GM23338 (cell line): ENCODE measurements at regions not wholly inside any gene's neighbourhood (a gene's known extent, or its start where the extent isn't known, plus 50 kb on each side); places are given as distances from the start of the nearest gene placed in this dataset.

Experiments
- ATAC-seq: fragments of 200-7000 bp; cut with Tn5 transposase; 3 replicates; pipeline ENCODE4 v1.9.1; 2020
- DNase-seq: peaks from one replicate; pipeline ENCODE4 v3.0.0-alpha.2; 2015; ENCODE audit warnings: low spot score
- H2AFZ ChIP-seq: fragments of 200-600 bp; sonication (generic); 2 replicates; pipeline ENCODE4 v1.8.0; 2016; ENCODE audit warnings: antibody characterized with exemption, mild to moderate bottlenecking, moderate library complexity
- H3F3A ChIP-seq: fragments of 200-600 bp; sonication (generic); replicated peaks from 2 replicates; pipeline ENCODE4 v1.8.0; 2017; ENCODE audit warnings: antibody characterized with exemption, mixed run types, low read depth
- H3K27ac ChIP-seq: fragments of 200-600 bp; sonication (generic); 2 replicates; pipeline ENCODE4 v1.6.1; 2016; ENCODE audit warnings: low read depth
- H3K27me3 ChIP-seq: fragments of 200-600 bp; sonication (generic); 2 replicates; pipeline ENCODE4 v1.8.0; 2016; ENCODE audit warnings: mild to moderate bottlenecking, mixed run types, moderate library complexity; ENCODE audit not compliant: insufficient read depth
- H3K36me3 ChIP-seq: fragments of 200-600 bp; sonication (generic); 2 replicates; pipeline ENCODE4 v1.8.0; 2016; ENCODE audit warnings: mild to moderate bottlenecking; ENCODE audit not compliant: insufficient read depth
- H3K4me1 ChIP-seq: fragments of 200-600 bp; sonication (generic); 2 replicates; pipeline ENCODE4 v1.8.0; 2016; ENCODE audit warnings: mild to moderate bottlenecking, moderate library complexity; ENCODE audit not compliant: insufficient read depth
- H3K4me2 ChIP-seq: fragments of 200-600 bp; sonication (generic); 2 replicates; pipeline ENCODE4 v1.7.1; 2017; ENCODE audit warnings: mixed run types
- H3K4me3 ChIP-seq: fragments of 200-600 bp; sonication (generic); 2 replicates; pipeline ENCODE4 v1.6.1; 2016; ENCODE audit warnings: mixed run types
- H3K79me2 ChIP-seq: fragments of 200-600 bp; sonication (generic); replicated peaks from 2 replicates; pipeline ENCODE4 v1.8.0; 2017; ENCODE audit warnings: mild to moderate bottlenecking; ENCODE audit not compliant: insufficient read depth
- H3K9me2 ChIP-seq: fragments of 200-600 bp; sonication (generic); 2 replicates; pipeline ENCODE4 v1.8.0; 2017; ENCODE audit not compliant: insufficient read depth
- H4K20me1 ChIP-seq: fragments of 200-600 bp; sonication (generic); replicated peaks from 2 replicates; pipeline ENCODE4 v1.8.0; 2017; ENCODE audit warnings: mild to moderate bottlenecking; ENCODE audit not compliant: insufficient read depth
- H3K27ac Mint-ChIP-seq: 2 replicates; pipeline ENCODE4 v1.8.0; 2020; ENCODE audit warnings: inconsistent platforms, mild to moderate bottlenecking, moderate library complexity, mixed read lengths
- H3K27me3 Mint-ChIP-seq: 3 replicates; pipeline ENCODE4 v1.8.0; 2022; ENCODE audit warnings: low read depth, mild to moderate bottlenecking, moderate library complexity, mixed read lengths, inconsistent platforms; ENCODE audit not compliant: insufficient read depth, poor library complexity
- H3K36me3 Mint-ChIP-seq: 3 replicates; pipeline ENCODE4 v1.8.0; 2021; ENCODE audit warnings: low read depth, mild to moderate bottlenecking, inconsistent platforms, moderate library complexity, mixed read lengths
- H3K4me1 Mint-ChIP-seq: 3 replicates; pipeline ENCODE4 v1.8.0; 2020; ENCODE audit warnings: mild to moderate bottlenecking, inconsistent platforms, mixed read lengths
- H3K4me3 Mint-ChIP-seq: 3 replicates; pipeline ENCODE4 v1.8.0; 2021; ENCODE audit warnings: moderate library complexity, mild to moderate bottlenecking, inconsistent platforms, mixed read lengths
- H3K9me3 Mint-ChIP-seq: 3 replicates; pipeline ENCODE4 v1.8.0; 2020; ENCODE audit warnings: moderate library complexity, mild to moderate bottlenecking, inconsistent platforms, mixed read lengths
- CREB1 ChIP-seq: fragments of 250-450 bp; sonication (Bioruptor Pico); IDR thresholded peaks from 2 replicates; pipeline ENCODE4 v1.5.0; 2020; ENCODE audit warnings: low read depth, mild to moderate bottlenecking, moderate library complexity
- CTCF ChIP-seq, 2 experiments: fragments of 200-600 bp in 1 of 2; sonication (generic) in 1 of 2; conservative IDR thresholded peaks; 2 replicates each; pipeline versions ENCODE4 v1.5.1 to v1.6.1; 2016 to 2017; ENCODE audit warnings: antibody characterized with exemption in 2 of 2, low read depth in 2 of 2, mild to moderate bottlenecking in 2 of 2, moderate library complexity in 1 of 2
- ETS1 ChIP-seq: IDR thresholded peaks from 2 replicates; pipeline ENCODE4 v1.6.1; 2016; ENCODE audit warnings: antibody characterized with exemption
- EZH2 ChIP-seq: fragments of 200-600 bp; sonication (generic); IDR thresholded peaks from one replicate; pipeline ENCODE4 v1.8.0; 2017; ENCODE audit warnings: antibody characterized with exemption, mild to moderate bottlenecking, low read depth; ENCODE audit not compliant: unreplicated experiment
- EZH2phosphoT487 ChIP-seq: fragments of 200-600 bp; sonication (generic); IDR thresholded peaks from one replicate; pipeline ENCODE4 v1.8.1; 2018; ENCODE audit warnings: antibody characterized with exemption; ENCODE audit not compliant: unreplicated experiment
- JUNB ChIP-seq: IDR thresholded peaks from one replicate; pipeline ENCODE4 v1.6.1; 2016; ENCODE audit warnings: antibody characterized with exemption; ENCODE audit not compliant: unreplicated experiment
- NANOG ChIP-seq: IDR thresholded peaks from 2 replicates; pipeline ENCODE4 v1.6.1; 2016; ENCODE audit warnings: antibody characterized with exemption, borderline replicate concordance
- POLR2AphosphoS5 ChIP-seq: IDR thresholded peaks from 2 replicates; pipeline ENCODE4 v1.6.1; 2016; ENCODE audit warnings: antibody characterized with exemption, low read depth
- REST ChIP-seq: IDR thresholded peaks from one replicate; pipeline ENCODE4 v1.6.1; 2018; ENCODE audit warnings: antibody characterized with exemption; ENCODE audit not compliant: unreplicated experiment
- STAT1 ChIP-seq: IDR thresholded peaks from one replicate; pipeline ENCODE4 v1.6.1; 2016; ENCODE audit warnings: antibody characterized with exemption; ENCODE audit not compliant: unreplicated experiment
- ZNF114 ChIP-seq: fragments of 250-450 bp; sonication (Bioruptor Pico); IDR thresholded peaks from 2 replicates; pipeline ENCODE4 v1.5.0; 2020; ENCODE audit warnings: mild to moderate bottlenecking, moderate library complexity
- ZNF331 ChIP-seq: fragments of 250-450 bp; sonication (Bioruptor Pico); IDR thresholded peaks from 2 replicates; pipeline ENCODE4 v1.5.0; 2020; ENCODE audit warnings: low read depth, mild to moderate bottlenecking, moderate library complexity

GRCh38 chr12:62003226-62003625, 257.0 kb upstream of the USP15 start:
- H3K4me3 ChIP-seq: no peak overlapping the region
- Mint-ChIP-seq H3K4me3 (no peak overlapping the region), H3K36me3 (no peaks in the 10 kb centered on the region), H3K27me3 (no peaks in the 10 kb centered on the region), H3K9me3 (no peaks in the 10 kb centered on the region; the same call in 2 of the 3 replicates), H3K4me1 (peaks cover 2% of the 10 kb centered on the region; the same call in 2 of the 3 replicates), H3K27ac (no peak overlapping the region)
- DNase-seq: no peak
- no peaks in the 10 kb centered on the region for H4K20me1 ChIP-seq
- H3K27me3 ChIP-seq: no peaks in the 10 kb centered on the region
- ATAC-seq: no peak
- H3K4me2 ChIP-seq: no peak overlapping the region
- H3K79me2 ChIP-seq: no peaks in the 10 kb centered on the region
- H3K36me3 ChIP-seq: no peaks in the 10 kb centered on the region
- no peak for TF ChIP-seq JUNB
- no peak for TF ChIP-seq ZNF331 (CRISPR knock-in tag)
- no peak for TF ChIP-seq NANOG
- no peak for TF ChIP-seq ETS1
- H3K9me2 ChIP-seq: peaks cover 9% of the 10 kb centered on the region; the same call in 1 of the 2 replicates
- H3F3A ChIP-seq: no peaks in the 10 kb centered on the region
- no peak overlapping the region for H3K27ac ChIP-seq
- H2AFZ ChIP-seq: no peak overlapping the region
- H3K4me1 ChIP-seq: no peaks in the 10 kb centered on the region; the same call in 1 of the 2 replicates

DNA sequence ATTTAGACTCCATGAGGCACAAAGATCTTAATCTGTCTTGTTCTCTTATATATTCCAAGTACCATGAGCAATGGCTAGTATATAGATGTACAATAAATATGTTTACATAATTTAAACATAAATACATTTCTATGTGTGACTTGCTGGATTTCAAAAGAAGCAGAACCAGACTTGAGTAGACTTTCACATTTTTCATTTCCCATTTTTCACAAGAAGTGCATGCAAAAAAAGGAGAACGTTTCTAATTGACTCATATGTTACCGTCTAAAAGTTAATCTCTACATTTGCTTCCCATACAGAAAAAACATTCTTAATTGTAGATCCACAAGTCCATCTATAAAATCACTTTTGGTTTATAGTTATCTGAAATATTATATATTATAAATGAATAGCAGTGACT, 256.5 kb upstream of the USP15 start:
- no peak for DNase-seq
- no peak overlapping the region for H3K27ac Mint-ChIP-seq
- H3K4me1 ChIP-seq: no peaks in the 10 kb centered on the region; the same call in 1 of the 2 replicates
- H3K4me1 Mint-ChIP-seq: peaks cover 2% of the 10 kb centered on the region; the same call in 2 of the 3 replicates
- H3K36me3 ChIP-seq: no peaks in the 10 kb centered on the region
- H3K4me3 ChIP-seq: no peak overlapping the region
- H3K4me3 Mint-ChIP-seq: no peak overlapping the region
- no peak overlapping the region for H3K27ac ChIP-seq
- ATAC-seq: no peak
- H3K36me3 Mint-ChIP-seq: no peaks in the 10 kb centered on the region
- H3K27me3 Mint-ChIP-seq: no peaks in the 10 kb centered on the region
- peaks cover 9% of the 10 kb centered on the region; the same call in 1 of the 2 replicates for H3K9me2 ChIP-seq
- H4K20me1 ChIP-seq: no peaks in the 10 kb centered on the region
- no peaks in the 10 kb centered on the region for H3K27me3 ChIP-seq
- H3K79me2 ChIP-seq: no peaks in the 10 kb centered on the region
- no peak overlapping the region for H2AFZ ChIP-seq
- H3K9me3 Mint-ChIP-seq: no peaks in the 10 kb centered on the region; the same call in 2 of the 3 replicates
- no peak overlapping the region for H3K4me2 ChIP-seq
- H3F3A ChIP-seq: no peaks in the 10 kb centered on the region
- no peak for TF ChIP-seq REST
- no peak for TF ChIP-seq POLR2AphosphoS5
- TF ChIP-seq NANOG: no peak
- TF ChIP-seq ZNF331 (CRISPR knock-in tag): no peak
- TF ChIP-seq EZH2phosphoT487: no peak
- TF ChIP-seq ETS1: no peak
- TF ChIP-seq STAT1: no peak
- no peak for TF ChIP-seq ZNF114
- no peak for TF ChIP-seq JUNB
- TF ChIP-seq CTCF (conservative IDR thresholded peaks at IDR 0.05; ENCODE audit: low read depth in 2 of 2): no peak
- no peak for TF ChIP-seq EZH2
- TF ChIP-seq CREB1 (CRISPR knock-in tag): no peak
